Vagina (tissue), 2 donors: ENCODE measurements at regions not wholly inside any gene's neighbourhood (a gene's known extent, or its start where the extent isn't known, plus 50 kb on each side); places are given as distances from the start of the nearest gene placed in this dataset.

Experiments used
- DNase-seq, 2 donors: peaks; one replicate each; pipeline ENCODE4 v3.0.0-alpha.2; 2017; ENCODE audit errors: extremely low spot score in 2 of 2
- H3K27ac ChIP-seq: fragments of 200-600 bp; sonication (generic); one replicate; pipeline ENCODE4 v1.5.1; 2019
- H3K27me3 ChIP-seq: fragments of 200-600 bp; sonication (generic); one replicate; pipeline ENCODE4 v1.5.1; 2019
- H3K36me3 ChIP-seq, 2 donors: fragments of 200-600 bp; sonication (generic); one replicate each; pipeline ENCODE4 v1.5.1; 2017 to 2019
- H3K4me1 ChIP-seq: fragments of 200-600 bp; sonication (generic); one replicate; pipeline ENCODE4 v1.5.1; 2019
- H3K4me3 ChIP-seq, 2 donors: fragments of 200-600 bp; sonication (generic); 1 replicate in 1 of 2; 2 replicates in 1 of 2; pipeline ENCODE4 v1.5.1; 2016 to 2019
- H3K9me3 ChIP-seq: fragments of 200-600 bp; sonication (generic); one replicate; pipeline ENCODE4 v1.5.1; 2019
- POLR2A ChIP-seq, 2 donors: fragments of 450-650 bp; IDR thresholded peaks; one replicate each; pipeline ENCODE4 v1.6.1; 2017; ENCODE audit warnings: antibody characterized with exemption in 2 of 2, mild to moderate bottlenecking in 2 of 2, moderate library complexity in 2 of 2
- POLR2AphosphoS5 ChIP-seq, 2 donors: sonication (generic); formaldehyde crosslinking; IDR thresholded peaks; one replicate each; pipeline ENCODE4 v1.9.0; 2017; ENCODE audit warnings: antibody characterized with exemption in 2 of 2, mild to moderate bottlenecking in 2 of 2, low read depth in 1 of 2; ENCODE audit not compliant: insufficient read depth in 1 of 2
- intact Hi-C: fragments of 100-400 bp; cut with DNase I; formaldehyde crosslinking; loops from one replicate; pipeline ENCODE4 v1.15.1; 2023
- TF ChIP-seq, protein P1 (sequence below), 3 experiments: fragments of 450-650 bp in 2 of 3; fragments of 200-600 bp in 1 of 3; sonication (generic) in 1 of 3; IDR thresholded peaks; one replicate each; pipeline ENCODE4 v1.5.1; 2017 to 2019; ENCODE audit warnings: antibody characterized with exemption in 3 of 3, mild to moderate bottlenecking in 2 of 3, moderate library complexity in 2 of 3

DNA sequence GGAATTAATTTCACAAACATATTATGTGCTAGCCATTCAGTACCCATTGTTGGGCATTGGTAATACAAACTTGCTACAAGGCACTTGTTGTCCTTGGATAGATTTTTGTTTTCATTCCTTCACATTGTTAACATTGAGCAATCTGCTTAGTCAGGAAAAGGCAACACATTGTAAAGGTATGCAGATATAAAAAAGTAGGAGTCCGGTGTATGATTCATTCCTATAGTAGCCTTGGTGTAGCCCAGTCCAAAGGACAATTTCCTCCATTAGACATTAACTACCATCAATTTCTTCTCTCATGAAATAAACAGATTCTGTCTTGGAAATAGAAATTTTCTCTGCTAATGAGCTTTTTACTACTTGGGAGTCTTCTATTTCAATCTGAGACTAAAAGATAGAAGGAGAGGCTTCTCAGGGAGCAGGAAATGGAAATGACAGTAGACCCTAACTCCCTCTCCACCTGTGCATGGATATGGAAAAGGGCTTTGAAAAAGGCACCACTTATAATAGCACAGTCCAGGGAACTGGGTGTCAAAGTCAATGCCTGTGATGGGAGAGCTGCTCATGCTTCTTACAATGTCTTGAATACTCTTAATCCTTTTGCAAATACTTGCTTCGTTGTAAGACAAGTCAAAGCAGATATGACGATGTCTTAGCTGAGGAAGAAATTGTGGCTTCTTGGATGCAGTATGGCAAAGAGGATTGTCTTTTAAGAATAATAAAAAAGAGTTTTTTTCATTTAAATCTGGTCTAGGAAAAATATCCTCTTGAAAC lies 369.4 kb upstream of the CITED2 start:
- Histone ChIP-seq H3K27ac (no peak overlapping the region), H3K36me3 (no peaks in the 10 kb centered on the region), H3K9me3 (no peaks in the 10 kb centered on the region), H3K4me3 (no peak overlapping the region), H3K27me3 (no peaks in the 10 kb centered on the region), H3K4me1 (peaks cover 10% of the 10 kb centered on the region)
- no peak for DNase-seq
- TF ChIP-seq POLR2A (IDR thresholded peaks at IDR 0.05) (no peak), POLR2AphosphoS5 (IDR thresholded peaks at IDR 0.05; ENCODE audit: insufficient read depth in 1 of 2, low read depth in 1 of 2) (peak in 1 of 2 donors; percentile 61)
- TF ChIP-seq, protein P1, sequence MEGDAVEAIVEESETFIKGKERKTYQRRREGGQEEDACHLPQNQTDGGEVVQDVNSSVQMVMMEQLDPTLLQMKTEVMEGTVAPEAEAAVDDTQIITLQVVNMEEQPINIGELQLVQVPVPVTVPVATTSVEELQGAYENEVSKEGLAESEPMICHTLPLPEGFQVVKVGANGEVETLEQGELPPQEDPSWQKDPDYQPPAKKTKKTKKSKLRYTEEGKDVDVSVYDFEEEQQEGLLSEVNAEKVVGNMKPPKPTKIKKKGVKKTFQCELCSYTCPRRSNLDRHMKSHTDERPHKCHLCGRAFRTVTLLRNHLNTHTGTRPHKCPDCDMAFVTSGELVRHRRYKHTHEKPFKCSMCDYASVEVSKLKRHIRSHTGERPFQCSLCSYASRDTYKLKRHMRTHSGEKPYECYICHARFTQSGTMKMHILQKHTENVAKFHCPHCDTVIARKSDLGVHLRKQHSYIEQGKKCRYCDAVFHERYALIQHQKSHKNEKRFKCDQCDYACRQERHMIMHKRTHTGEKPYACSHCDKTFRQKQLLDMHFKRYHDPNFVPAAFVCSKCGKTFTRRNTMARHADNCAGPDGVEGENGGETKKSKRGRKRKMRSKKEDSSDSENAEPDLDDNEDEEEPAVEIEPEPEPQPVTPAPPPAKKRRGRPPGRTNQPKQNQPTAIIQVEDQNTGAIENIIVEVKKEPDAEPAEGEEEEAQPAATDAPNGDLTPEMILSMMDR (IDR thresholded peaks at IDR 0.05): no peak
- intact Hi-C loops: no loop called here

GRCh38 chr6:139742671-139743070 lies 368.2 kb upstream of the CITED2 start:
- no peaks in the 10 kb centered on the region for H3K27me3 ChIP-seq
- no peak overlapping the region for H3K27ac ChIP-seq
- no peaks in the 10 kb centered on the region for H3K9me3 ChIP-seq
- H3K4me3 ChIP-seq: no peak overlapping the region
- TF ChIP-seq POLR2AphosphoS5 (IDR thresholded peaks at IDR 0.05; ENCODE audit: insufficient read depth in 1 of 2, low read depth in 1 of 2): no peak
- TF ChIP-seq POLR2A (IDR thresholded peaks at IDR 0.05): no peak
- TF ChIP-seq, protein P1 (IDR thresholded peaks at IDR 0.05): no peak
- H3K36me3 ChIP-seq: no peaks in the 10 kb centered on the region
- H3K4me1 ChIP-seq: peaks cover 10% of the 10 kb centered on the region
- intact Hi-C loops: no loop called here
- no peak for DNase-seq

- TF ChIP-seq POLR2AphosphoS5 (IDR thresholded peaks at IDR 0.05; ENCODE audit: insufficient read depth in 1 of 2, low read depth in 1 of 2) (no peak), POLR2A (IDR thresholded peaks at IDR 0.05) (no peak)
- TF ChIP-seq, protein P1 (IDR thresholded peaks at IDR 0.05): no peak
- intact Hi-C loops: no loop called here
- Histone ChIP-seq H3K4me1 (peaks cover 2% of the 10 kb centered on the region), H3K4me3 (no peak overlapping the region), H3K27ac (no peak overlapping the region), H3K36me3 (no peaks in the 10 kb centered on the region), H3K9me3 (no peaks in the 10 kb centered on the region), H3K27me3 (no peaks in the 10 kb centered on the region)
- no peak for DNase-seq
Measured at GRCh38 chr6:139738801-139739455, 364.5 kb upstream of the CITED2 start.

DNA sequence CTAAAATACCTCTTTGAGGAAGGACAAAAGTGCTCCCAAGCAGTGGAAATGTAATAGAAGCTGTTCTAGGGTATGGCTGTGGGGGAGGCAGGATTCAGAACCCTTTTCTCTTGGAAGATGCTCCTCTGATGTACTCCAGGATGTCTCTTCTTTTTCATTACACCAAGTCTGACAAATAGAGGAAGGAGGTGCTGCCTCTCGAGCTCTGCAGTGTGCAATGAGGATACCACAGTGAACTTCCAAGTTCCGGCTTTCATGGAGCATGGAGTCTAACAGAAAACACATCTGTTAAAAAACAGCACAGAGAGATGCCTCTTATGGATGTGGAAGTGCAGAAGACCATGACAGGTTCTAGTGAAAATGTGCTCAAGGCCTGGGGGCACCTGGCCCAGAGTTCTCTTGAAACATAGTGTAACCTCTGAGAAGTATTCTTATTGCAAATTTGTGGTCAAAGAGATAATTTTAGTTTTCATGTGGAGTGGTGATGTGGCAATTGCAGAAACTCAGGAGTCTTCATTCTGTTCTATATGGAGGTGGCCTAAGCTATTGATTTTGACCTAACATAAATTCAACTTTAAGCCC lies 362.0 kb upstream of the CITED2 start:
- Histone ChIP-seq H3K36me3 (no peaks in the 10 kb centered on the region), H3K9me3 (no peaks in the 10 kb centered on the region), H3K4me3 (no peak overlapping the region), H3K27ac (no peak overlapping the region), H3K27me3 (no peaks in the 10 kb centered on the region), H3K4me1 (peaks cover 7% of the 10 kb centered on the region)
- intact Hi-C loops: no loop called here
- no peak for TF ChIP-seq POLR2A (IDR thresholded peaks at IDR 0.05)
- TF ChIP-seq, protein P1 (IDR thresholded peaks at IDR 0.05): no peak
- no peak for TF ChIP-seq POLR2AphosphoS5 (IDR thresholded peaks at IDR 0.05; ENCODE audit: insufficient read depth in 1 of 2, low read depth in 1 of 2)
- no peak for DNase-seq
